HCT116 (cell line): ENCODE measurements at regions not wholly inside any gene's neighbourhood (a gene's known extent, or its start where the extent isn't known, plus 50 kb on each side); places are given as distances from the start of the nearest gene placed in this dataset.

Experiments used
- ATAC-seq: fragments of 200-7000 bp; cut with Tn5 transposase; 2 replicates; pipeline ENCODE4 v1.9.1; 2020; ENCODE audit warnings: mild to moderate bottlenecking, moderate library complexity
- BruUV-seq: library from RNA; stranded (reverse); fragments of 400-500 nt; replicated peaks from 2 replicates; lab custom pipeline; 2021; lab: Mats Ljungman, UMichigan
- CTCF ChIA-PET: fragments of 300-600 bp; sonication (Branson Sonifier 250); formaldehyde crosslinking; loops from one replicate; lab custom pipeline; 2021; ENCODE audit warnings: antibody characterized with exemption; lab: Charles Lee
- POLR2A ChIA-PET: fragments of 300-600, 350-600 bp; sonication (Branson Sonifier 250); formaldehyde crosslinking; loops from one replicate; lab custom pipeline; 2021; ENCODE audit warnings: antibody characterized with exemption; lab: Charles Lee
- RAD21 ChIA-PET, 2 experiments: fragments of 300-600 bp; sonication (Branson Sonifier 250); formaldehyde crosslinking; loops; one replicate each; lab custom pipeline; 2023; ENCODE audit warnings: low total read pairs in 2 of 2; ENCODE audit not compliant: uncharacterized antibody in 2 of 2, unreplicated experiment in 2 of 2, low non-redundant PET in 1 of 2; lab: Charles Lee
- DNase-seq: peaks from one replicate; pipeline ENCODE4 v3.0.0-alpha.2; 2010; ENCODE audit warnings: low read depth, low spot score
- H2AFZ ChIP-seq: fragments of 200-600 bp; shearing (Covaris generic), sonication (generic); 2 replicates; pipeline ENCODE4 v1.6.1; 2017; ENCODE audit warnings: low read depth, mixed run types, mixed read lengths, antibody characterized with exemption, low read length; ENCODE audit not compliant: poor library complexity, severe bottlenecking
- H3K27ac ChIP-seq: 2 replicates; pipeline ENCODE4 v1.5.1; 2012; ENCODE audit warnings: low read depth, low read length
- H3K27me3 ChIP-seq: fragments of 200-600 bp; sonication (generic); 2 replicates; pipeline ENCODE4 v1.6.1; 2016; ENCODE audit warnings: mixed run types, low read length, mixed read lengths; ENCODE audit not compliant: insufficient read depth
- H3K36me3 ChIP-seq, 2 experiments: fragments of 200-500 bp in 1 of 2; fragments of 200-600 bp in 1 of 2; sonication (Bioruptor generic) in 1 of 2; sonication (generic) in 1 of 2; 2 replicates each; pipeline versions ENCODE4 v1.5.1 to v1.6.1; 2014 to 2016; ENCODE audit warnings: low read length in 2 of 2, inconsistent platforms in 1 of 2, mixed read lengths in 1 of 2, mixed run types in 1 of 2; ENCODE audit not compliant: insufficient read depth in 2 of 2, control insufficient read depth in 1 of 2
- H3K4me1 ChIP-seq, 2 experiments: fragments of 200-600 bp in 1 of 2; sonication (generic) in 1 of 2; 2 replicates each; pipeline versions ENCODE4 v1.5.1 to v1.6.1; 2012 to 2017; ENCODE audit warnings: low read length in 2 of 2, inconsistent platforms in 1 of 2, mild to moderate bottlenecking in 1 of 2, mixed read lengths in 1 of 2, mixed run types in 1 of 2, moderate library complexity in 1 of 2; ENCODE audit not compliant: insufficient read depth in 2 of 2, control insufficient read depth in 1 of 2
- H3K4me2 ChIP-seq: fragments of 200-600 bp; sonication (generic); 2 replicates; pipeline ENCODE4 v1.6.1; 2017; ENCODE audit warnings: mixed run types, low read length, mixed read lengths
- H3K4me3 ChIP-seq, 2 experiments: fragments of 200-600 bp in 1 of 2; sonication (generic) in 1 of 2; replicated peaks in 1 of 2; 2 replicates each; pipeline ENCODE4 v1.5.1; 2011 to 2016; ENCODE audit warnings: low read length in 2 of 2, control low read depth in 1 of 2, low read depth in 1 of 2, mild to moderate bottlenecking in 1 of 2, mixed read lengths in 1 of 2, mixed run types in 1 of 2
- H3K79me2 ChIP-seq: fragments of 200-600 bp; sonication (generic); 2 replicates; pipeline ENCODE4 v1.6.1; 2017; ENCODE audit warnings: mild to moderate bottlenecking, mixed run types, low read length, moderate library complexity, mixed read lengths; ENCODE audit not compliant: insufficient read depth
- H3K9ac ChIP-seq: fragments of 200-600 bp; sonication (generic); 2 replicates; pipeline ENCODE4 v1.6.1; 2016; ENCODE audit warnings: low read length, mixed read lengths
- H3K9me2 ChIP-seq: fragments of 200-600 bp; sonication (generic), shearing (Covaris generic); 2 replicates; pipeline ENCODE4 v1.6.1; 2017; ENCODE audit warnings: mixed run types, mild to moderate bottlenecking, moderate library complexity; ENCODE audit not compliant: insufficient read depth
- H3K9me3 ChIP-seq, 2 experiments: fragments of 200-500 bp in 1 of 2; fragments of 200-600 bp in 1 of 2; sonication (Bioruptor generic) in 1 of 2; sonication (generic) in 1 of 2; 2 replicates each; pipeline ENCODE4 v1.6.1; 2014 to 2017; ENCODE audit warnings: low read length in 2 of 2, mixed read lengths in 2 of 2, inconsistent platforms in 1 of 2, low read depth in 1 of 2, mild to moderate bottlenecking in 1 of 2, mixed run types in 1 of 2, moderate library complexity in 1 of 2; ENCODE audit not compliant: control insufficient read depth in 1 of 2, insufficient read depth in 1 of 2
- H4K20me1 ChIP-seq: fragments of 200-600 bp; sonication (generic), shearing (Covaris generic); 2 replicates; pipeline ENCODE4 v1.6.1; 2017; ENCODE audit warnings: mixed run types, mild to moderate bottlenecking, moderate library complexity; ENCODE audit not compliant: insufficient read depth
- CBX3 ChIP-seq: IDR thresholded peaks from 2 replicates; pipeline ENCODE4 v1.6.1; 2012; ENCODE audit warnings: low read depth
- EGR1 ChIP-seq: IDR thresholded peaks from 2 replicates; pipeline ENCODE4 v1.6.1; 2012; ENCODE audit warnings: low read depth
- ELF1 ChIP-seq: IDR thresholded peaks from 2 replicates; pipeline ENCODE4 v1.6.1; 2012; ENCODE audit warnings: low read depth, borderline replicate concordance
- EZH2 ChIP-seq: fragments of 200-600 bp; sonication (generic); IDR thresholded peaks from 2 replicates; pipeline ENCODE4 v1.6.1; 2017; ENCODE audit warnings: antibody characterized with exemption, mixed run types
- EZH2phosphoT487 ChIP-seq: fragments of 200-600 bp; IDR thresholded peaks from 2 replicates; pipeline ENCODE4 v1.6.1; 2018; ENCODE audit warnings: antibody characterized with exemption, borderline replicate concordance
- FOSL1 ChIP-seq: IDR thresholded peaks from 2 replicates; pipeline ENCODE4 v1.6.1; 2012; ENCODE audit warnings: low read depth
- JUND ChIP-seq: IDR thresholded peaks from 2 replicates; pipeline ENCODE4 v1.6.1; 2012
- POLR2A ChIP-seq: IDR thresholded peaks from 2 replicates; pipeline ENCODE4 v1.7.0; 2011; ENCODE audit warnings: borderline replicate concordance; ENCODE audit not compliant: insufficient read depth, insufficient read length; ENCODE audit errors: extremely low read depth
- POLR2AphosphoS5 ChIP-seq: IDR thresholded peaks from 2 replicates; pipeline ENCODE4 v1.6.1; 2011; ENCODE audit warnings: mild to moderate bottlenecking, low read depth, low read length, moderate library complexity
- RAD21 ChIP-seq: IDR thresholded peaks from 2 replicates; pipeline ENCODE4 v1.6.1; 2012; ENCODE audit warnings: low read depth, mild to moderate bottlenecking
- SIN3A ChIP-seq: IDR thresholded peaks from 2 replicates; pipeline ENCODE4 v1.6.1; 2012; ENCODE audit warnings: low read depth
- SP1 ChIP-seq: IDR thresholded peaks from 2 replicates; pipeline ENCODE4 v1.6.1; 2012; ENCODE audit warnings: low read depth
- TCF7L2 ChIP-seq: IDR thresholded peaks from 2 replicates; pipeline ENCODE4 v1.7.0; 2011; ENCODE audit warnings: borderline replicate concordance, inconsistent platforms; ENCODE audit not compliant: insufficient read depth, insufficient read length; ENCODE audit errors: extremely low read depth
- YY1 ChIP-seq: IDR thresholded peaks from 2 replicates; pipeline ENCODE4 v1.6.1; 2011; ENCODE audit warnings: low read length, low read depth, moderate library complexity, mild to moderate bottlenecking; ENCODE audit not compliant: insufficient replicate concordance; ENCODE audit errors: extremely low read depth
- ZFX ChIP-seq: fragments of 450-650 bp; IDR thresholded peaks from 2 replicates; pipeline ENCODE4 v1.6.1; 2017
- ZNF274 ChIP-seq: fragments of 200-500 bp; sonication (Bioruptor generic); IDR thresholded peaks from 2 replicates; pipeline ENCODE4 v1.6.1; 2014; ENCODE audit warnings: mild to moderate bottlenecking, low read depth, low read length, inconsistent platforms
- intact Hi-C: fragments of 100-400 bp; cut with micrococcal nuclease; formaldehyde crosslinking; loops from 2 replicates; pipeline ENCODE4 v1.10.0; 2022
- TF ChIP-seq, protein P1 (sequence below): IDR thresholded peaks from 2 replicates; pipeline ENCODE4 v1.6.1; 2012
- TF ChIP-seq, protein P2 (sequence below): IDR thresholded peaks from 2 replicates; pipeline ENCODE4 v1.6.1; 2011; ENCODE audit warnings: mild to moderate bottlenecking, low read length, moderate library complexity; ENCODE audit not compliant: insufficient replicate concordance; ENCODE audit errors: extremely low read depth
- TF ChIP-seq, protein P3 (sequence below): IDR thresholded peaks from 2 replicates; pipeline ENCODE4 v1.6.1; 2012
- TF ChIP-seq, protein P4 (sequence below), 3 experiments: fragments of 200-600 bp in 1 of 3; sonication (generic) in 1 of 3; IDR thresholded peaks in 2 of 3; conservative IDR thresholded peaks in 1 of 3; 2 replicates each; pipeline ENCODE4 v1.5.1; 2012 to 2017; ENCODE audit warnings: low read depth in 2 of 3, low read length in 2 of 3, antibody characterized with exemption in 1 of 3, borderline replicate concordance in 1 of 3, control low read depth in 1 of 3, mild to moderate bottlenecking in 1 of 3, mixed read lengths in 1 of 3, mixed run types in 1 of 3, moderate library complexity in 1 of 3; ENCODE audit not compliant: insufficient read depth in 1 of 3

DNA sequence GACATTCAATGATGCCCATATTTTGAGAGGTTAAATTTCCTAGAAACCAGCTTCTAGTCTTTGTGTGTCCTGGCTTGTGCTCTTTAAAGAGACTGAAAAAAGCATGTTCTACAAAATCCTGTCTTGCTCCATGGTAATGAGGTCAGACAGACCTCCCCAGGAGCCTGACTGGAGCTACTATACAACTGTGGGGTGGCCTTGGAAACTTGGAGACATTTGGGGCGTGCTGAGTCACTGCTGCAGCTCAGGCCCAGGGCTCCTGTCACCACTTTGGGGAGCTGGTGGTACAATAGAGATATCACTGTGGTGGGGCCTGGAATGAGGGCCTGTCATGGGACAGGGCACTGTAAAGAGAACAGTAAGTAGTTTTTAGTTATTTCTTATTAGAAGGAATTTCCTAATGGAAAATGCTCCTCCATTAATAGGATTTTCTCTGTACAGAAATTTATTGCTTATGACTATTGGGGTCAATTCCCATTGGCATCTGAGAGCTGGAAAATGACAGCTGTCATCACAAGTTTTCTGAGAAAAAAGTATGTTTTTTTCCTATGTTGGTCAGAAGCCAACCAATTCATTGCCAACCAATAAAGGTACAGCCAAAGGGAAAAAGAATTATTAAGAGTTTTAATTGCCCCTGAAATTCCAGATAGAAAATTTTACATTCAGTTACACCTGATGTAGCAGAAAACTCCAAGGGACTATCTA is 207.4 kb upstream of the JADE1 start:
- TF ChIP-seq ELF1 (no peak), SIN3A (no peak), RAD21 (no peak), POLR2A (no peak), EGR1 (no peak), FOSL1 (no peak), CBX3 (no peak), SP1 (no peak), POLR2AphosphoS5 (no peak), JUND (no peak), EZH2 (no peak), YY1 (no peak), ZFX (no peak), TCF7L2 (no peak), ZNF274 (no peak), EZH2phosphoT487 (no peak)
- TF ChIP-seq, protein P1, sequence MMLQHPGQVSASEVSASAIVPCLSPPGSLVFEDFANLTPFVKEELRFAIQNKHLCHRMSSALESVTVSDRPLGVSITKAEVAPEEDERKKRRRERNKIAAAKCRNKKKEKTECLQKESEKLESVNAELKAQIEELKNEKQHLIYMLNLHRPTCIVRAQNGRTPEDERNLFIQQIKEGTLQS: no peak
- TF ChIP-seq, protein P2, sequence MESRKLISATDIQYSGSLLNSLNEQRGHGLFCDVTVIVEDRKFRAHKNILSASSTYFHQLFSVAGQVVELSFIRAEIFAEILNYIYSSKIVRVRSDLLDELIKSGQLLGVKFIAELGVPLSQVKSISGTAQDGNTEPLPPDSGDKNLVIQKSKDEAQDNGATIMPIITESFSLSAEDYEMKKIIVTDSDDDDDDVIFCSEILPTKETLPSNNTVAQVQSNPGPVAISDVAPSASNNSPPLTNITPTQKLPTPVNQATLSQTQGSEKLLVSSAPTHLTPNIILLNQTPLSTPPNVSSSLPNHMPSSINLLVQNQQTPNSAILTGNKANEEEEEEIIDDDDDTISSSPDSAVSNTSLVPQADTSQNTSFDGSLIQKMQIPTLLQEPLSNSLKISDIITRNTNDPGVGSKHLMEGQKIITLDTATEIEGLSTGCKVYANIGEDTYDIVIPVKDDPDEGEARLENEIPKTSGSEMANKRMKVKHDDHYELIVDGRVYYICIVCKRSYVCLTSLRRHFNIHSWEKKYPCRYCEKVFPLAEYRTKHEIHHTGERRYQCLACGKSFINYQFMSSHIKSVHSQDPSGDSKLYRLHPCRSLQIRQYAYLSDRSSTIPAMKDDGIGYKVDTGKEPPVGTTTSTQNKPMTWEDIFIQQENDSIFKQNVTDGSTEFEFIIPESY: no peak
- TF ChIP-seq, protein P3, sequence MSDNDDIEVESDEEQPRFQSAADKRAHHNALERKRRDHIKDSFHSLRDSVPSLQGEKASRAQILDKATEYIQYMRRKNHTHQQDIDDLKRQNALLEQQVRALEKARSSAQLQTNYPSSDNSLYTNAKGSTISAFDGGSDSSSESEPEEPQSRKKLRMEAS: no peak
- TF ChIP-seq, protein P4, sequence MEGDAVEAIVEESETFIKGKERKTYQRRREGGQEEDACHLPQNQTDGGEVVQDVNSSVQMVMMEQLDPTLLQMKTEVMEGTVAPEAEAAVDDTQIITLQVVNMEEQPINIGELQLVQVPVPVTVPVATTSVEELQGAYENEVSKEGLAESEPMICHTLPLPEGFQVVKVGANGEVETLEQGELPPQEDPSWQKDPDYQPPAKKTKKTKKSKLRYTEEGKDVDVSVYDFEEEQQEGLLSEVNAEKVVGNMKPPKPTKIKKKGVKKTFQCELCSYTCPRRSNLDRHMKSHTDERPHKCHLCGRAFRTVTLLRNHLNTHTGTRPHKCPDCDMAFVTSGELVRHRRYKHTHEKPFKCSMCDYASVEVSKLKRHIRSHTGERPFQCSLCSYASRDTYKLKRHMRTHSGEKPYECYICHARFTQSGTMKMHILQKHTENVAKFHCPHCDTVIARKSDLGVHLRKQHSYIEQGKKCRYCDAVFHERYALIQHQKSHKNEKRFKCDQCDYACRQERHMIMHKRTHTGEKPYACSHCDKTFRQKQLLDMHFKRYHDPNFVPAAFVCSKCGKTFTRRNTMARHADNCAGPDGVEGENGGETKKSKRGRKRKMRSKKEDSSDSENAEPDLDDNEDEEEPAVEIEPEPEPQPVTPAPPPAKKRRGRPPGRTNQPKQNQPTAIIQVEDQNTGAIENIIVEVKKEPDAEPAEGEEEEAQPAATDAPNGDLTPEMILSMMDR (IDR thresholded peaks at IDR 0.05 in 2 of 3, conservative IDR thresholded peaks at IDR 0.05 in 1 of 3; ENCODE audit: borderline replicate concordance in 1 of 3, insufficient read depth in 1 of 3, low read depth in 2 of 3, low read length in 2 of 3): no peak
- POLR2A ChIA-PET: interaction anchor here (0.9 to 1.5 kb wide), 3 partner anchors 8 to 210 kb away, joined by 3 to 9 read pairs (median 3); partner anchors contain the start of gene JADE1
- ATAC-seq (0 out of 2 replicates have a peak, but pooled peaks have one; percentile 7), DNase-seq (no peak)
- Histone ChIP-seq H2AFZ (peak overlapping the region; percentile 83), H3K4me3 (no peak overlapping the region), H3K9me3 (no peaks in the 10 kb centered on the region), H3K27me3 (no peaks in the 10 kb centered on the region), H3K36me3 (no peaks in the 10 kb centered on the region), H3K4me2 (peak overlapping the region; percentile 76), H3K9ac (no peak overlapping the region), H3K9me2 (no peaks in the 10 kb centered on the region), H3K27ac (no peak overlapping the region), H3K4me1 (peaks cover 16 to 18% of the 10 kb centered on the region in 2 experiments), H4K20me1 (no peaks in the 10 kb centered on the region), H3K79me2 (no peaks in the 10 kb centered on the region)
- no TSS peak for BruUV-seq
- CTCF ChIA-PET: interaction anchor here (3.6 kb wide), 1 partner anchor 27 kb away, joined by 7 read pairs; no protein-coding TSS in a partner anchor
- RAD21 ChIA-PET: no interaction called here
- intact Hi-C loops: no loop called here
